NCI-H774 (cell line): ENCODE measurements at regions not wholly inside any gene's neighbourhood (a gene's known extent, or its start where the extent isn't known, plus 50 kb on each side); places are given as distances from the start of the nearest gene placed in this dataset.
"Not testable (repeated sequence)": the region's sequence is repeated elsewhere in the genome, so short reads cannot be mapped to it uniquely, and the experiment has no call there.

ENCODE experiments used
- DNase-seq: peaks from one replicate; lab custom pipeline; 2025; lab: John Stamatoyannopoulos, UW

- DNase-seq, result no peak
Measured at GRCh38 chr10:106384496-106384895, 780.0 kb downstream of the SORCS1 start.

DNA sequence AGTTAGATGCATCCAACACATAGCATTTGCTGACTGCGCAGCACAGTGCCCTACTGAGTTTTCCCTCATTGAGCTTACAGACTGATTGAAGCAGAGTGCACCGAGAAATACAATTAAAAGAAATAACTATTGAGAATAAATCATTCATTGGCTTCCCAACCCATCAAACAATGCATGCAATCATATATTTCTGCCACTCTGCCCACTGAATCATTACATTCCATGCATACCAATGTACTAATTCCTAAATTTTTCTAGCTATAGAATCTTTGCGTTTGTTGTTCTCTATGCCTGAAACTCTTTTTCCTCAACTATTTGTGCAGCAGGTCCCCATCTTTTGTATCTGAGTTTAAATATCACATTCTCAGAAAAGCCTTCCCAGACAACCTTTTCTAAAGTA lies 783.8 kb downstream of the SORCS1 start:
- no peak for DNase-seq

DNA sequence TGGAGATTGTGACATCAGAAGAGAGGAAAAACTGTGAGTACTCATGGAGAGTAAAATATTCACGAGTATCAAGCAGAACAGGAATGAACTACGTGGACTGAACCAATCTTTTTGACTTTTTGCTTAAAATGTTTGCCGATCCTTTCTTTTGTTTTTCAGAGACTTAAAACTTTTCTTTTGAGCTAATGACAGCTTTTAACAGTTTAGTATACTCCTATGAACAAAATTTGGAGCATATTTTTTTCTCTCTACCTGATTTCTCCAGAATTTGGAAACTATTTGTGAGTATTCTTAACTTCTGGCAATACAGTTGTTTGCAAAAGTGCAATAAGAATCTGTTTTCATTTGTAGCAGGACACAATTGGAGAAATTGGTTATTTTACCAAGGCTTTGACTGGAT lies 786.3 kb downstream of the SORCS1 start:
- DNase-seq, result no peak

DNA sequence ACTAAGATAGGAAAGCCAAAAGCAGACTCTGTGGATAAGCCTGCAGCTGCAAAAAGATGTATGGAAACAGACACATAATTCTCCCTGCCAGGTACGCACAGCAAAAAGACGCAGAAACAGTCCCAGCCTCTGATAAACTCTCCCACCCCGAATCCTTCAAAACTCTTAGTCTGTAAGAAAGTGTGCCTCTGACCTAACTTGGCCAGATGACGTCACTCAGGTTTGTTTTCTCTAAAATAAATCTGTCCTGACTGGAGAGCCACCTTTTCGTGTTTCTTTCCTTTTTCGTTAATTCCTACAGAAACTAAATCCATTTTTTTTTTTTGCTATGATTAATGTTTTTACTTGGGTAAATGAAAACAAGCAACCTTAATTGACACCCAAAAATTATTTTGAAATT lies 793.8 kb downstream of the SORCS1 start:
- DNase-seq, result no peak

DNA sequence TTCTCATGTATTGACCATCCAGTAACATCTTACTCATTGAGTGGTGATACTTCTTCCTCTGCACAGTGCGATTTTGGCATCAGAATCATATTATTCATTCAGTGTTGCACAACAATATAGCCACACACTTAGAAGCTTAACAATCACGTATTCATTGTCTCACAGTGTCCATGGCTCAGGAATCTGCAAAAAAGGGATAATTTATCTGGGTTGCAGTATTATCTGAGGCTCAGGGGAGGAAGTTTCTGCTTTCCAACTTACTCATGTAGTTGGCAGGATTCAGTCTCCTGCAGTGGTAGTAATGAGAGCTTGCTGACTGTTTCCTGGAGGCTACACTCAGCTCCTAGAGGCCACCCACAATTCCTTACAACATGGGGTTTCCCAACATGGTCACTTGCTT lies 803.6 kb downstream of the SORCS1 start:
- DNase-seq, result no peak

GRCh38 chr10:106355450-106355849 lies 809.1 kb downstream of the SORCS1 start:
- no peak for DNase-seq

- no peak for DNase-seq
Measured at GRCh38 chr10:106348933-106349332, 815.6 kb downstream of the SORCS1 start.

DNA sequence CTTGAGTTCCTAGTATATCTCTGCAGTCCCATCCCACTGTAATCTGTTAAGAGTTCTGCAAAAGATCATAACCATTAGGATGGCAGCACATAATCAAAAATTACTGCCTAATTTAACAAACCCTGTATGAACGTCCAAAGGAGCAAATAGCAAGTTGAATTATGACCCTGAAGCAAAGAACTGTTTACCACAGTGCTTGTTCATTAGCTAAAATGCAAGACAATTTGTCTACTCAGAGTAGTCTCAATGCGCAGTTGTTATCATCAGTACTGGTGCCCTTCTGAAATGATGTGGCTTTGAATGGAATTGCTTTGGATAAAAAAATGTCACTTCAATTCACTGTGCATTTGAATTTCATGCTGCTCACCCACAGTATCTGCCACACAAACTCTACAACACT lies 817.0 kb downstream of the SORCS1 start:
- DNase-seq, result no peak

GRCh38 chr10:106343539-106343938 lies 821.0 kb downstream of the SORCS1 start:
- not testable (repeated sequence) for DNase-seq

DNA sequence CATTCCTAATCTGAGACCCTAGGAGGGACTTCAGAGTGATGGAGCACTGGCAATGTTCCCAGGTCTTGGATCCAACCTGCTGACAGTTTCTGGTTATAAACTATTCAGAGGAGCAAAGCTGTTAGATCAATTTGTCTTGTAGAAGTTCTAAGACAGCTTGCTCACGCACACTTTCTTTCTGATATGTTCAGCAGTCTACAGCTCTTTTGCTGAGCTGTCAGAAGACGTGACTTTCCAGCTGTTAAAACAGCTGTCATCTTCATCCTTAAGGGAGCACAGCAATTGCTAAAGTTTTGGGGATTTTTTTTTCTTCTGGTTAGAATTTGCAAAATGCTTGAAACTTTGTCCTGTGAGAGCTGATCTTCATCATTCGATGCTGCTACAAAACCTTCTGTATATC lies 823.1 kb downstream of the SORCS1 start:
- DNase-seq, result no peak

GRCh38 chr10:106338486-106338885 lies 826.0 kb downstream of the SORCS1 start:
- DNase-seq, result no peak

DNA sequence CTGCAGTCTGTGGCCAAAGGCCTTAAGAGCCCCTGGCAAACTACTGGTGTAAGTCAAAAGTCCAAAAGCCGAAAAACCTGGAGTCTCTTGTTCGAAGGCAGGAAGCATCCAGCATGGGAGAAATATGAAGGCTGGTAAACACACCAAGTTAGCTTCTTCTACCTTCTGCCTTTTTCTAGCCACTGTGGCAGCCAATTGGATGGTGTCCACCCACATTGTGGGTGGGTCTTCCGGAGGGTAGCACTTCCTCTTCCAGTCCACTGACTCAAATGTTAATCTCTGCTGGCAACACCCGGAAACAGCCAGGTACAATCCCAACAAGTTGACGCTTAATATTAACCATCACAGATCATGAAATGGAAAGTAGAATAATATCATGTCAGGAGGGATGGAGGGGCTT lies 827.6 kb downstream of the SORCS1 start:
- no peak for DNase-seq

- no peak for DNase-seq
Measured at GRCh38 chr10:106327747-106328146, 836.8 kb downstream of the SORCS1 start.

DNA sequence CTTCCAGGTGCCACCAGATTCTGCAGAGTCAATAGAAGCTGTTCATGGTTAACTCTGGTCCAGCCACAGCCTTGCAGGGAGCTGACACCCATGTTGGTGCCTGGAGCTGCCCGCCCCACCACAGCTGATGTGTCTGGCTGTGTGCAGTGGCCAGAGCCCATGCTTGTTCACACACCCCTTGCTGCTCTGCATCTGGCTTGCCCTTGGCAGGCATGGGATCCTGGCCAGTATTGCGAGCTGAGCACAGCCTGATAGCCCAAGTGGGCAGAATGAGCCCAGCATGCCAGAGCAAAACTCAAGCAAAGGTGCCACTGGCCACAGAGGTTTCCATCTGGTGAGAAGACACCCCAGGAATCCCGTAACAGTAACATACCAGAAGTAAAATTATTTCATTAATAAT lies 843.6 kb downstream of the SORCS1 start:
- DNase-seq, result no peak

GRCh38 chr10:106320078-106320477 lies 844.4 kb downstream of the SORCS1 start:
- no peak for DNase-seq

GRCh38 chr10:106317554-106317953 lies 847.0 kb downstream of the SORCS1 start:
- no peak for DNase-seq

GRCh38 chr10:106313041-106313440 lies 851.5 kb downstream of the SORCS1 start:
- no peak for DNase-seq

DNA sequence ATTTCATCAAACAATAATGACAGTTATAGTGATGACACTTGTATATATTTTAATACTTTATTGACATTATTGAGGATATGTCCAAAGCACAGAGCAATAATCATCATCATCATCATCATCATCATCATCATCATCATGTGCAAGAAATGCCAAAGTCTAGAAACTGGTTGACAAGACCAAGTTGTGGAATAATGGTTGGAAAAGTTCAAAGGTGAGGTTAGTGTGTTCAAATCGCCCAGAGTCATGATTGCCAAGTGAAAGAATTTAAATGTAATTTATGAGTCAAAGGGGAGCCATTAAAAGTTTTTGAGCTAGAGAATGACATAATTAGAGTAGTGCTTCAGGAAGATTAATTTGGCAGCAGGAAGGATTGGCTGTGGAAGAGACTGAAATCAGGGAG lies 852.4 kb downstream of the SORCS1 start:
- DNase-seq, result no peak

DNA sequence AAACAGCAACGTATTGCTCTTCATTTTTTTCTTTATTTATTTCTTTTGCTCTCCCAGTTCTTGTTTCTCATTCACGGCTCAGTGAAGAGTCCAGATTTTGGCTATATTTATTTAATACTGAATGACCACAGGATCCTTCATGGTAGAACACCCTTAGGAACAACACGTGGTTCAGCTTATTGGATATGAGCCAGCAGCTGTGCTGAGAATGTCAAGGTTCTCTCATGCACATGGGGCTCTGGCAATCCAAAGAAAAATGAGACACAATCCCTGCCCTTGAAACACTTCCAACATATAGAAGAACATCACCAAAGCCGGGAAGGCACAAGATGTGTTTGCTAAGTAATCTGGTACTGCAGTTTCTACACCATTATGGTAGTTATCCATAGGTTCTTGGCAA lies 852.9 kb downstream of the SORCS1 start:
- no peak for DNase-seq

DNA sequence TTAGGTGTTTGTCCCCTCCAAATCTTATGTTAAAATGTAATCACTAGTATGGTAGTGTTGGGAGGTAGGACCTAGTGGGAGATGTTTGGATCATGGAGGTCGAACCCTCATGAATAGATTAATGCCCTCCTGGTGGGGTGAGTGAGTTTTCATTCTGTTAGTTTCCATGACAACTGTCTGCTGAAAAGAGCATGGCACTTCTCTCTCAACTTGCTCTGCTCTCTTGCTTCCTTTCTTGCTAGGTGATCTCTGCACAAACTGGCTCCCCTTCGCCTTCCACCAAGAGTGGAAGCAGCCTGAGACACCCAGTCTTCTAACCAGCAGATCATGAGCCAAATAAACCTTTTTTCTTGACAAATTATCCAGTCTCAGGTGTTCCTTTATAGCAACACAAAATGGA lies 853.9 kb downstream of the SORCS1 start:
- no peak for DNase-seq

DNA sequence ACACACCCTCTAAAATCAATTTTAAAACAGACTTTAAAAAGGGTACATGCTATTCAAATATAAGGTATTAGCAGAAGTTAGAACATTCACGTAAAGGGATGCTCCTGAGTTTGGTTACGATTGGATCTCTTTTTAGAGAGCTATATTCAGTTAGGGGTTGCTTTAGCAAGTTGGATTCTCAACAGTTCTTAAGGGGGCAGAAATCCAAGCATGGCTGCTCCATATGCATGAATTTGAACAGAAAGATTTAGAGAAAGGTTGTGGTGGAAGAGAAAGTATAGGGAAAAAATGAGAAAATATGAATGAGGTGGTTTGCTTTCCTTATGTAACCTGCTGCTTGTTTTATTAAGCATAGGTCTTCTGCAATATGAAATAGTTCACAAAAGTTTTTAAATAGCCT lies 855.1 kb downstream of the SORCS1 start:
- no peak for DNase-seq

- DNase-seq, result no peak
Measured at GRCh38 chr10:106308284-106308683, 856.2 kb downstream of the SORCS1 start.

- no peak for DNase-seq
Measured at GRCh38 chr10:106304056-106304455, 860.5 kb downstream of the SORCS1 start.

- no peak for DNase-seq
Measured at GRCh38 chr10:106302961-106303360, 861.5 kb downstream of the SORCS1 start.

DNA sequence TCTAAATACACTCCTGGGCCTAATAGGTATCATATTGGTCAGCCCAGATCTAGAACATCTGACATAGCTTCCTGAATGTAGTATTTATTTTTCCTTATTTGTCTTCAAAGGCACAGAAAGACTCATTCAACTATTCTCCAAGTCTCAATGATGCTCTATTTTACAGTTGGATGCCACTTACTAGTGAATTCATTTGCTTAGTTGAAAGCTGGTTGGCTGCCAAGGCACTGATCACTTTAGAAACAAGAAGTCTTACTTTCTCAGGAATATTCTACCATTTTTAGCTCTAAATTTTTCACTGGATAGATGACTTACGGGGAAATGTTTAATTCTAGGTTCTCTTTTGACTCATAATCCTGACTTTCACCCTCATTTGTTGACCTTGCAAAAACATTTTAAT lies 863.4 kb downstream of the SORCS1 start:
- DNase-seq, result no peak
